Smooth muscle cell (in vitro differentiated cells): ENCODE measurements at regions not wholly inside any gene's neighbourhood (a gene's known extent, or its start where the extent isn't known, plus 50 kb on each side); places are given as distances from the start of the nearest gene placed in this dataset.
A peak's percentile ranks its signal among the peaks of the same experiment; 100 is the strongest.

Experiments used
- DNase-seq: peaks from one replicate; lab custom pipeline; 2025; ENCODE audit not compliant: unreplicated experiment; lab: John Stamatoyannopoulos, UW
- H2AFZ ChIP-seq: fragments of 200-600 bp; sonication (generic); 2 replicates; pipeline ENCODE4 v1.6.0; 2016; ENCODE audit warnings: antibody characterized with exemption, low read depth, mild to moderate bottlenecking
- H3F3A ChIP-seq: fragments of 200-600 bp; sonication (generic); 2 replicates; pipeline ENCODE4 v1.6.0; 2017; ENCODE audit warnings: antibody characterized with exemption, low read depth
- H3K27ac ChIP-seq: fragments of 200-600 bp; sonication (generic); 2 replicates; pipeline ENCODE4 v1.5.1; 2016; ENCODE audit warnings: low read depth, mild to moderate bottlenecking
- H3K27me3 ChIP-seq: fragments of 200-600 bp; sonication (generic); 2 replicates; pipeline ENCODE4 v1.6.1; 2016; ENCODE audit warnings: low read depth, mild to moderate bottlenecking
- H3K36me3 ChIP-seq: fragments of 200-600 bp; sonication (generic); 2 replicates; pipeline ENCODE4 v1.5.1; 2016; ENCODE audit warnings: low read depth
- H3K4me1 ChIP-seq: fragments of 200-600 bp; sonication (generic); 2 replicates; pipeline ENCODE4 v1.5.1; 2016; ENCODE audit warnings: low read depth
- H3K4me2 ChIP-seq: fragments of 200-600 bp; sonication (generic); 2 replicates; pipeline ENCODE4 v1.6.0; 2016; ENCODE audit warnings: mild to moderate bottlenecking
- H3K4me3 ChIP-seq: fragments of 200-600 bp; sonication (generic); 2 replicates; pipeline ENCODE4 v1.5.1; 2016; ENCODE audit warnings: mild to moderate bottlenecking
- H3K79me2 ChIP-seq: fragments of 200-600 bp; sonication (generic); 2 replicates; pipeline ENCODE4 v1.6.0; 2016; ENCODE audit warnings: low read depth, mild to moderate bottlenecking
- H3K9ac ChIP-seq: fragments of 200-600 bp; sonication (generic); 2 replicates; pipeline ENCODE4 v1.6.0; 2016; ENCODE audit warnings: low read depth
- H3K9me3 ChIP-seq: fragments of 200-600 bp; sonication (generic); replicated peaks from 2 replicates; pipeline ENCODE4 v1.5.1; 2016; ENCODE audit warnings: low read depth
- H4K20me1 ChIP-seq: fragments of 200-600 bp; sonication (generic); 2 replicates; pipeline ENCODE4 v1.6.0; 2016; ENCODE audit warnings: low read depth
- CTCF ChIP-seq: fragments of 200-600 bp; sonication (generic); IDR thresholded peaks from 2 replicates; pipeline ENCODE4 v1.5.1; 2017; ENCODE audit warnings: borderline replicate concordance, mild to moderate bottlenecking, antibody characterized with exemption; ENCODE audit not compliant: insufficient read depth, poor library complexity, severe bottlenecking
- WGBS: methylation state at CpG from one replicate; pipeline ENCODE4 v1.1.7; 2016; ENCODE audit warnings: low lambda C conversion rate; 5-methylcytosine and 5-hydroxymethylcytosine counted together

DNA sequence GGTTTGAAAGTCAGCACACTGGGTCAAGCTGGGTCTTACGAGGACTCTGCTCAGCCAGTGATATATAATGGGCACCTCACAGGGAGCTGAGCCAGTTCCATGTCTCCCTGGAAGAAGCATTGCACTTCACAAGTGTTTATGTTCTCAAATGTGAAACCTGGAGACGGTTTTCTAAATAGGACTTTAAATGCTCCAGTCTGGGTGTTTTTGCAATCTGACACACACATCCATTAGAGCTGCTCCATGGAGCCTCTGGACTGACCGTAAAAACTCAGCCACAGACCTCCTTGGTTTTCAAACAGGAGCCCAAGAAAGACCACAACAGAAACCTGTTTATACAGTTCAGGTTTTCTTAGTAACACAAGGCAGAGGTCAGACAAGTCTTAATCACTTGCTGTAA is 201.3 kb upstream of the LRIG1 start:
- Histone ChIP-seq H3K79me2 (no peaks in the 10 kb centered on the region), H3K4me1 (no peaks in the 10 kb centered on the region), H3K27me3 (no peaks in the 10 kb centered on the region), H3K36me3 (no peaks in the 10 kb centered on the region), H3F3A (no peaks in the 10 kb centered on the region), H3K27ac (no peak overlapping the region), H3K4me2 (peak overlapping the region; percentile 17), H2AFZ (no peak overlapping the region), H4K20me1 (no peaks in the 10 kb centered on the region), H3K9me3 (no peaks in the 10 kb centered on the region), H3K9ac (no peak overlapping the region), H3K4me3 (no peak overlapping the region)
- TF ChIP-seq CTCF = no peak
- WGBS = 65% methylated on average over 3 of the region's 3 CpGs
- no peak for DNase-seq

DNA sequence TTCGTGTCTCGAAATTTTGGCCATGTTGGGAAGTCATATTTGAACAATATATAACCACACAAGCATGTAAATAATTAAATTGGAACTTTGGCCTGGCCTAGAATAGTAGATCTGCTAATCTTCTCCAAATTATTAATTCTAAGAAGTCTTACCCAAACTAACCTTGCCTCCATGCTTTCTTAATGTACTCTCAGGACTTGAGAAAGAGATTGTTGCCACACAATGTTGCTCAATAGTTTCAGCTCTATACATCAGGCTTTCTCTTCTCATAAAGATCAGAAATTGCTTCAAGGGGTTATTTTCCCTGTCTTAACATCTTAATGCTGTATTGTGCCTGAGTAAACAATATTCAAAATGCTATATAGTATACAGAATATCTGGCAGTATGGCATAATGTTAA is 202.7 kb upstream of the LRIG1 start:
- no peaks in the 10 kb centered on the region for H3K36me3 ChIP-seq
- no peaks in the 10 kb centered on the region for H4K20me1 ChIP-seq
- H3K27ac ChIP-seq = no peak overlapping the region
- DNase-seq = no peak
- no peaks in the 10 kb centered on the region for H3K79me2 ChIP-seq
- H3K4me3 ChIP-seq = no peak overlapping the region
- H3K4me2 ChIP-seq = no peak overlapping the region
- no peaks in the 10 kb centered on the region for H3K9me3 ChIP-seq
- no peak overlapping the region for H2AFZ ChIP-seq
- 97% methylated on average over 2 of the region's 2 CpGs for WGBS
- H3K4me1 ChIP-seq = no peaks in the 10 kb centered on the region
- H3K9ac ChIP-seq = no peak overlapping the region
- H3K27me3 ChIP-seq = no peaks in the 10 kb centered on the region
- H3F3A ChIP-seq = no peaks in the 10 kb centered on the region
- TF ChIP-seq CTCF = no peak

- no peaks in the 10 kb centered on the region for H4K20me1 ChIP-seq
- WGBS = 82% methylated on average over 2 of the region's 2 CpGs
- no peaks in the 10 kb centered on the region for H3F3A ChIP-seq
- no peak overlapping the region for H3K27ac ChIP-seq
- no peaks in the 10 kb centered on the region for H3K9me3 ChIP-seq
- no peaks in the 10 kb centered on the region for H3K36me3 ChIP-seq
- no peak for DNase-seq
- TF ChIP-seq CTCF = no peak
- no peak overlapping the region for H3K4me3 ChIP-seq
- no peak overlapping the region for H2AFZ ChIP-seq
- no peak overlapping the region for H3K9ac ChIP-seq
- peaks cover 4% of the 10 kb centered on the region for H3K4me1 ChIP-seq
- no peaks in the 10 kb centered on the region for H3K79me2 ChIP-seq
- H3K4me2 ChIP-seq = no peak overlapping the region
- H3K27me3 ChIP-seq = no peaks in the 10 kb centered on the region
Observed at GRCh38 chr3:66705076-66705475, 204.3 kb upstream of the LRIG1 start.

DNA sequence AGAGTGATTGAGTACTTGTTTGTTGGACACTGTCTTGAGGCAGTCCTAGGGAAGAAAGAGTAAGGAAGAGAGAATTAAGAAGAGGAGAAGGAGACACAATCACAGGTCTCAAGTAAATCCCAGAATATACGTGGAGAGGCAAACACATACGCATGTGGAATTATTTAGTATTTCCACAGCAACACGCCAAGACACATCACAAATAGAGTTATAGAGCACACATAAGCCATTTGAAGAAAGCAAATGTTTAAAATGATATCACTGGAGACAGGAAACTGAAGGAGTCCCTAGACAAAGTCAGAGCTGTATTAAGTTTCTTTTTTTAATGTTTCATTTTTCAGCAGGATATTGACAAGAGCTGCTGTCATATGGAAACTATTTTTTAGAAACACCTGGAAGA is 206.1 kb upstream of the LRIG1 start:
- no peak overlapping the region for H3K9ac ChIP-seq
- TF ChIP-seq CTCF = no peak
- H4K20me1 ChIP-seq = no peaks in the 10 kb centered on the region

More for the DNA sequence above, 206.1 kb upstream of the LRIG1 start:
- Histone ChIP-seq H3K79me2 (no peaks in the 10 kb centered on the region), H3F3A (no peaks in the 10 kb centered on the region), H3K4me3 (no peak overlapping the region), H3K4me1 (peaks cover 4% of the 10 kb centered on the region), H3K27me3 (no peaks in the 10 kb centered on the region), H3K4me2 (no peak overlapping the region), H3K9me3 (no peaks in the 10 kb centered on the region), H2AFZ (no peak overlapping the region), H3K36me3 (no peaks in the 10 kb centered on the region), H3K27ac (no peak overlapping the region)
- 94% methylated on average over 3 of the region's 3 CpGs for WGBS
- DNase-seq = no peak
